Lung (tissue), 11 donors: ENCODE measurements at regions not wholly inside any gene's neighbourhood (a gene's known extent, or its start where the extent isn't known, plus 50 kb on each side); places are given as distances from the start of the nearest gene placed in this dataset.

Experiments
- ATAC-seq: fragments of 200-7000 bp; cut with Tn5 transposase; one replicate; pipeline ENCODE4 v1.9.1; 2020; ENCODE audit warnings: moderate number of reproducible peaks; ENCODE audit not compliant: insufficient read depth, low FRiP score
- DNase-seq, 3 donors: peaks; one replicate each; pipeline ENCODE4 v3.0.0-alpha.2; 2013 to 2017
- H3K27ac ChIP-seq, 2 donors: one replicate each; pipeline ENCODE4 v1.5.1; 2013; ENCODE audit warnings: mild to moderate bottlenecking in 2 of 2, moderate library complexity in 2 of 2, control low read depth in 1 of 2, inconsistent platforms in 1 of 2, low read depth in 1 of 2, low read length in 1 of 2
- H3K27me3 ChIP-seq, 3 donors: one replicate each; pipeline ENCODE4 v1.5.1; 2013; ENCODE audit warnings: low read length in 2 of 3; ENCODE audit not compliant: control insufficient read depth in 3 of 3, insufficient read depth in 3 of 3
- H3K36me3 ChIP-seq, 4 donors: one replicate each; pipeline ENCODE4 v1.5.1; 2013; ENCODE audit warnings: low read length in 4 of 4, mild to moderate bottlenecking in 1 of 4, moderate library complexity in 1 of 4; ENCODE audit not compliant: control insufficient read depth in 4 of 4, insufficient read depth in 4 of 4
- H3K4me1 ChIP-seq, 5 donors: one replicate each; pipeline ENCODE4 v1.5.1; 2013; ENCODE audit warnings: low read length in 5 of 5, mild to moderate bottlenecking in 2 of 5, moderate library complexity in 1 of 5; ENCODE audit not compliant: control insufficient read depth in 5 of 5, insufficient read depth in 5 of 5
- H3K4me3 ChIP-seq: one replicate; pipeline ENCODE4 v1.5.1; 2013; ENCODE audit warnings: mild to moderate bottlenecking, control low read depth, moderate library complexity
- H3K9ac ChIP-seq, 2 donors: one replicate each; pipeline ENCODE4 v1.5.1; 2013; ENCODE audit warnings: low read length in 2 of 2, control low read depth in 1 of 2; ENCODE audit not compliant: insufficient read depth in 1 of 2
- H3K9me3 ChIP-seq, 4 donors: one replicate each; pipeline ENCODE4 v1.5.1; 2013; ENCODE audit warnings: low read length in 3 of 4, mild to moderate bottlenecking in 1 of 4, moderate library complexity in 1 of 4; ENCODE audit not compliant: control insufficient read depth in 4 of 4, insufficient read depth in 3 of 4
- WGBS, 2 donors: extraction: QIAGEN DNeasy Blood & Tissue Kit; methylation state at CpG; one replicate each; pipeline ENCODE4 v1.1.7; 2013; 5-methylcytosine and 5-hydroxymethylcytosine counted together
- TF ChIP-seq, protein P1 (sequence below): IDR thresholded peaks from 2 replicates; pipeline ENCODE4 v1.5.1; 2012; ENCODE audit warnings: mild to moderate bottlenecking; ENCODE audit errors: control extremely low read depth, extremely low read depth
- donor health status: control.
- donor health status: control.
- donor health status: Bipolar disorder and iron deficiency.
- donor health status: healthy.
- donor health status: DM: yes; HTN: yes; CAD: no.

DNA sequence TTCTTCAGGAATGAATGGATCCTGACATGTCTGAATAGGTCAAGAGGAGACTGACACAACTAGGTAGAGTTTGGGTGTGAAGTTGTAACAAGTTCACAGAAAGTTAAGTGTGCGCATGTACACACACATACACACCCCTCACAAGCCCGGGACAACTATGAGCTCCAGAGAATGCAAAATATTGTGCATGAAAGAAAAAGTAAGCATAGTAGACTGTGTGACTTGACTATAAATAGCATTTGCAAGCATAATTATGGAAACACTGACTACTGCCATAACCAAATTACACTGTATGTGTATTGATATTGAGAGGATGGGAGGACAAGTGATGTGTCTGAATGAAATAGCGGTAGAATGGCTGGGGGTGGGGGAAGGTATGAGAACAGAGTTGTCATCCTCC is 157.1 kb upstream of the NCK2 start:
- TF ChIP-seq, protein P1, sequence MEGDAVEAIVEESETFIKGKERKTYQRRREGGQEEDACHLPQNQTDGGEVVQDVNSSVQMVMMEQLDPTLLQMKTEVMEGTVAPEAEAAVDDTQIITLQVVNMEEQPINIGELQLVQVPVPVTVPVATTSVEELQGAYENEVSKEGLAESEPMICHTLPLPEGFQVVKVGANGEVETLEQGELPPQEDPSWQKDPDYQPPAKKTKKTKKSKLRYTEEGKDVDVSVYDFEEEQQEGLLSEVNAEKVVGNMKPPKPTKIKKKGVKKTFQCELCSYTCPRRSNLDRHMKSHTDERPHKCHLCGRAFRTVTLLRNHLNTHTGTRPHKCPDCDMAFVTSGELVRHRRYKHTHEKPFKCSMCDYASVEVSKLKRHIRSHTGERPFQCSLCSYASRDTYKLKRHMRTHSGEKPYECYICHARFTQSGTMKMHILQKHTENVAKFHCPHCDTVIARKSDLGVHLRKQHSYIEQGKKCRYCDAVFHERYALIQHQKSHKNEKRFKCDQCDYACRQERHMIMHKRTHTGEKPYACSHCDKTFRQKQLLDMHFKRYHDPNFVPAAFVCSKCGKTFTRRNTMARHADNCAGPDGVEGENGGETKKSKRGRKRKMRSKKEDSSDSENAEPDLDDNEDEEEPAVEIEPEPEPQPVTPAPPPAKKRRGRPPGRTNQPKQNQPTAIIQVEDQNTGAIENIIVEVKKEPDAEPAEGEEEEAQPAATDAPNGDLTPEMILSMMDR = no peak
- 77 to 81% methylated on average over 3 of the region's 3 CpGs for WGBS, 2 donors
- Histone ChIP-seq H3K9ac (no peak overlapping the region), H3K36me3 (no peaks in the 10 kb centered on the region), H3K27me3 (no peaks in the 10 kb centered on the region), H3K27ac (no peak overlapping the region), H3K4me3 (no peak overlapping the region), H3K9me3 (peaks cover 0 to 3% (median 1%) of the 10 kb centered on the region in 4 donors), H3K4me1 (no peaks in the 10 kb centered on the region)
- ATAC-seq = no peak
- DNase-seq = no peak

DNA sequence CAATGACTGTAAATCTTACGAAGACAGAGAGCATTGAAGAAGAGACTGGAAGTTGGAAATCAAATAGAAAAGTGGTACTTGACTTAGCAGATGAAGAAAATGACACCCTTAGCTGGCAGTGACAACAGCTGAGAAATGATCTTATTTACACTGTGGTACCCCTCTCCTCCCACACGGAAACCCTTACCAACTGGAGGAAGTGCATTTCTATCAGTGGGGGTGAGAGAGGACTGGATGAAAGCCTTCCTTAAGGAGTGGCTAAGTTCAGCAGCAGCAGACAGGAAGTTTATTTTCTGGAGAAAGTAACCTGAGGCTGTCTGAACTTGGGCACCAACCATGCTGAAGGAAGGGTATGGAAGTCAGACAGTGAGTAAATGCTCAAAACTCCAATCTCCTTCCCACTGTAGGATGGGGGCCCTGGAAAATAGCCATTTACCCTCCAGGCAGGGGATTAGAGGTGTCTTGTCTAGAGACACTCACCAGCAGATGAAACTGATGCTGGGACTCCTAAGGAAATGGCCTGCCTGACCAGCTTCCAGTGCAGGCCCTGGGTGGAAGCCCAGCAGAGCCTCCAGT is 160.2 kb upstream of the NCK2 start:
- ATAC-seq (no peak), DNase-seq (no peak)
- WGBS, 2 donors = 48 to 62% methylated on average over 2 of the region's 2 CpGs
- peaks cover 0 to 1% (median 0%) of the 10 kb centered on the region in 5 donors for H3K4me1 ChIP-seq
- no peaks in the 10 kb centered on the region for H3K27me3 ChIP-seq
- TF ChIP-seq, protein P1 = no peak
- no peak overlapping the region for H3K9ac ChIP-seq
- H3K27ac ChIP-seq = no peak overlapping the region
- no peak overlapping the region for H3K4me3 ChIP-seq
- H3K9me3 ChIP-seq = peaks cover 0 to 3% (median 1%) of the 10 kb centered on the region in 4 donors
- H3K36me3 ChIP-seq = no peaks in the 10 kb centered on the region

- Histone ChIP-seq H3K4me3 (no peak overlapping the region), H3K9me3 (no peaks in the 10 kb centered on the region), H3K9ac (no peak overlapping the region), H3K27me3 (no peaks in the 10 kb centered on the region), H3K4me1 (peaks cover 0 to 1% (median 0%) of the 10 kb centered on the region in 5 donors), H3K27ac (no peak overlapping the region), H3K36me3 (no peaks in the 10 kb centered on the region)
- 64 to 86% methylated on average over 3 of the region's 3 CpGs for WGBS, 2 donors
- DNase-seq (no peak), ATAC-seq (no peak)
- TF ChIP-seq, protein P1 = no peak
Measured at GRCh38 chr2:105582952-105583660, 161.6 kb upstream of the NCK2 start.

GRCh38 chr2:105581555-105581944 is 163.2 kb upstream of the NCK2 start:
- Histone ChIP-seq H3K27me3 (no peaks in the 10 kb centered on the region), H3K4me1 (peaks cover 0 to 4% (median 0%) of the 10 kb centered on the region in 5 donors), H3K36me3 (no peaks in the 10 kb centered on the region), H3K9ac (no peak overlapping the region), H3K4me3 (no peak overlapping the region), H3K27ac (no peak overlapping the region), H3K9me3 (no peaks in the 10 kb centered on the region)
- TF ChIP-seq, protein P1 = no peak
- 91 to 97% methylated on average over 3 of the region's 3 CpGs for WGBS, 2 donors
- DNase-seq (no peak), ATAC-seq (no peak)
